ENCODE measurements at regions not wholly inside any gene's neighbourhood (a gene's known extent, or its start where the extent isn't known, plus 50 kb on each side); places are given as distances from the start of the nearest gene placed in this dataset.

DNA sequence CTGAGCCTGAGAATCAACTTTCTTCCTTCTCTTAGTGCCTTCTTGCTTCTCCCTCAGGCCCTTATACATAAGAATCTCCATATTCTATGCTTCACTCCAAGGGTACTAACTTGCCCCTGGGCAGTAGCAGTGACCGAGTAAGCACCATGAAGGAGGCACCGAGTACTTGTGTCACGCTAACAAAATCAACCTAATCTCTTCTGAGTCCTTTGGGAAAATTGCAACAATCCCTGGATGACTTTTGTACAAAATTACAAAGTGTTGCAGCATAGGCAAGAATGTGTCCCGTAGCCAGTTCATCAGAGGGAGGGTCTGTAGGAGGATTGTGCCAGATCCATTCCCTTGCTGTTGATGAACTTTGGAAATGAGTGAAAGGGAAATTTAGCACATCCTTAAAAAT lies 80.4 kb upstream of the EEPD1 start:
- no peaks in the 10 kb centered on the region for H3K27me3 ChIP-seq
- WGBS, 5 donors: 83 to 94% (median 88%) methylated on average over 4 of the region's 4 CpGs
- intact Hi-C loops (cut with DNase I; ENCODE audit: low total_unique reads): no loop called here
- H3K9me3 ChIP-seq: no peaks in the 10 kb centered on the region
- no peaks in the 10 kb centered on the region for H3K4me1 ChIP-seq
- H3K4me3 ChIP-seq: no peak overlapping the region
- no peak overlapping the region for H3K27ac ChIP-seq
- no peak for DNase-seq
- H3K36me3 ChIP-seq: no peaks in the 10 kb centered on the region
- TF ChIP-seq EP300 (IDR thresholded peaks at IDR 0.05) (no peak), POLR2A (IDR thresholded peaks at IDR 0.05) (no peak), POLR2AphosphoS5 (IDR thresholded peaks at IDR 0.05) (no peak)
- TF ChIP-seq, protein P1, sequence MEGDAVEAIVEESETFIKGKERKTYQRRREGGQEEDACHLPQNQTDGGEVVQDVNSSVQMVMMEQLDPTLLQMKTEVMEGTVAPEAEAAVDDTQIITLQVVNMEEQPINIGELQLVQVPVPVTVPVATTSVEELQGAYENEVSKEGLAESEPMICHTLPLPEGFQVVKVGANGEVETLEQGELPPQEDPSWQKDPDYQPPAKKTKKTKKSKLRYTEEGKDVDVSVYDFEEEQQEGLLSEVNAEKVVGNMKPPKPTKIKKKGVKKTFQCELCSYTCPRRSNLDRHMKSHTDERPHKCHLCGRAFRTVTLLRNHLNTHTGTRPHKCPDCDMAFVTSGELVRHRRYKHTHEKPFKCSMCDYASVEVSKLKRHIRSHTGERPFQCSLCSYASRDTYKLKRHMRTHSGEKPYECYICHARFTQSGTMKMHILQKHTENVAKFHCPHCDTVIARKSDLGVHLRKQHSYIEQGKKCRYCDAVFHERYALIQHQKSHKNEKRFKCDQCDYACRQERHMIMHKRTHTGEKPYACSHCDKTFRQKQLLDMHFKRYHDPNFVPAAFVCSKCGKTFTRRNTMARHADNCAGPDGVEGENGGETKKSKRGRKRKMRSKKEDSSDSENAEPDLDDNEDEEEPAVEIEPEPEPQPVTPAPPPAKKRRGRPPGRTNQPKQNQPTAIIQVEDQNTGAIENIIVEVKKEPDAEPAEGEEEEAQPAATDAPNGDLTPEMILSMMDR (IDR thresholded peaks at IDR 0.05): no peak

DNA sequence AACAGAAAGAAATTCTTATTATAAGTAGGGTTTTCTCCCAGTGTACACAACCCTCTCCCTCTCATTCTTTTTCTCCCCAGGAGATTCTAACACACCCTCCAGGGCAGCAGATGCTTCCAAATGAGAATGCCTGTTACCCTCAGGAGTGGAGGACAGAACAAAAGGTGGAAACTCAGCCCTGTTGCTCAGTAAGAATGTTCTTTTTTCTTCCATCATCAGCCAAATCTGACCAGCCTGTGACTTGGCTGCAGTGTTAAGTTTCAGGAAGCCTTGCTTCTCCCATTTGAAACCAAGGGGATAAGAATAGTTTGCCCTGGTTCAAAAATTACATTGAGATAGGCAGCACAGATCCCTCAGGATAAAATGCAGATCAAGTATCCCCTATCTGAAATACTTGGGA lies 77.5 kb upstream of the EEPD1 start:
- H3K27me3 ChIP-seq: no peaks in the 10 kb centered on the region
- intact Hi-C loops (cut with DNase I; ENCODE audit: low total_unique reads): no loop called here
- no peak overlapping the region for H3K27ac ChIP-seq
- TF ChIP-seq POLR2AphosphoS5 (IDR thresholded peaks at IDR 0.05) (no peak), EP300 (IDR thresholded peaks at IDR 0.05) (no peak), POLR2A (IDR thresholded peaks at IDR 0.05) (no peak)
- TF ChIP-seq, protein P1 (IDR thresholded peaks at IDR 0.05): no peak
- no peaks in the 10 kb centered on the region for H3K9me3 ChIP-seq
- H3K4me1 ChIP-seq: peaks cover 0 to 9% (median 3%) of the 10 kb centered on the region in 4 donors
- H3K4me3 ChIP-seq: no peak overlapping the region
- no peak for DNase-seq
- H3K36me3 ChIP-seq: no peaks in the 10 kb centered on the region

DNA sequence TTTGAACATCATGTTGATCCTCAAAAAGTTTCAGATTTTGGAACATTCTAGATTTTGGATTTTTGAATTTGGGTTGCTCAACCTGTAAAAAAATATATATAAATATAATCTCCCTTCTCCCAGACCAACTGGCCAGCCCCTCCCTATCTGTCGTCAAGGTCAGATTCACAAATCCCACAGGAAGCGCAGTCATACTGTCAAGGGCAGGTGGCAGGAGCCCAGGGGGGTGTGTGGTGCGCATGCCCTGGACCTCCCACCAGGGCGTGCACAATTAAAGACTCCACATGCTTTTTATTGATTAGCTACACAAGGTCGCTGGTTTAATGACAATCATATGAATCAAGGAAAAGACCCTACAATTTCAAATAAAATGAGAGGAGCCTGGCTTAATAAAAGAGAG lies 77.0 kb upstream of the EEPD1 start:
- Histone ChIP-seq H3K4me3 (no peak overlapping the region), H3K27ac (no peak overlapping the region), H3K4me1 (peaks cover 0 to 14% (median 4%) of the 10 kb centered on the region in 4 donors), H3K9me3 (no peaks in the 10 kb centered on the region), H3K36me3 (no peaks in the 10 kb centered on the region), H3K27me3 (no peaks in the 10 kb centered on the region)
- no peak for DNase-seq
- TF ChIP-seq EP300 (IDR thresholded peaks at IDR 0.05): no peak
- TF ChIP-seq, protein P1 (IDR thresholded peaks at IDR 0.05): no peak
- intact Hi-C loops (cut with DNase I; ENCODE audit: low total_unique reads): no loop called here
- 79 to 85% (median 82%) methylated on average over 5 of the region's 5 CpGs for WGBS, 5 donors

DNA sequence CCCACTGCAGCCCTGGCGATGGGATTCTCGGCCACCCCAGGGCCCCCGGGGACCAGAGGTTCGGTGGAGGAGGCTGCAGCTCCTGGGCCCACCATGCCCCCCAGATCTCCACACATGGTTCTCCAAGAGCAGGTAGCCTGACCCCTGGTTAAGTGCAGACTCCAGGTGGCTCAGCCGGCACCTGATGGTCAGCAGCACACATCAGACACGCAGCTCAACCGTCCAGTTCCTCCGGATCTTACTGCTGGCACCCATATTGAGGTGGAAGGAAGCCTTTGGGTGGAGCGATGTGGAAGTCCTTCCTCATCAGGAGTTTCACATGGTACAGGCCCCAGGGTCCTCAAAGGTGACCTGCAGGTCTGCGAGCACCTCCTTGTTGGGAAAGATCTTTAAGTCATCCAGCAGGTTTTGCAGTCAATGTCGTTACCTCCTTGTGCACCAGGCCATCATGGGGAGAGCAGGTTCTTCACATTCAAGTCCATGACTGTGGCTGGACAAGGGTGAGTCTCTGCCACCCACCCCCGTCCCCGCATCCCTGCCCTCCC lies 74.2 kb upstream of the EEPD1 start:
- Histone ChIP-seq H3K27ac (no peak overlapping the region), H3K4me3 (no peak overlapping the region), H3K27me3 (no peaks in the 10 kb centered on the region), H3K36me3 (no peaks in the 10 kb centered on the region), H3K4me1 (peaks cover 0 to 14% (median 6%) of the 10 kb centered on the region in 4 donors), H3K9me3 (no peaks in the 10 kb centered on the region)
- intact Hi-C loops (cut with DNase I; ENCODE audit: low total_unique reads): no loop called here
- DNase-seq: no peak
- TF ChIP-seq POLR2A (IDR thresholded peaks at IDR 0.05) (no peak), POLR2AphosphoS5 (IDR thresholded peaks at IDR 0.05) (no peak), EP300 (IDR thresholded peaks at IDR 0.05) (no peak)
- TF ChIP-seq, protein P1 (IDR thresholded peaks at IDR 0.05): no peak
- WGBS, 5 donors: 90 to 94% (median 93%) methylated on average over 13 of the region's 13 CpGs

Data from stomach (tissue), 8 donors.